Psoas muscle (tissue), 7 donors: ENCODE measurements at regions not wholly inside any gene's neighbourhood (a gene's known extent, or its start where the extent isn't known, plus 50 kb on each side); places are given as distances from the start of the nearest gene placed in this dataset.

Source experiments
- ATAC-seq, 4 donors: fragments of 200-7000 bp; cut with Tn5 transposase; one replicate each; pipeline ENCODE4 v1.9.1; 2020; ENCODE audit warnings: moderate library complexity in 3 of 4, mild to moderate bottlenecking in 2 of 4
- DNase-seq, 2 donors: peaks; one replicate each; pipeline ENCODE4 v3.0.0-alpha.2; 2020
- H3K27ac ChIP-seq: fragments of 200-600 bp; one replicate; pipeline ENCODE4 v1.8.0; 2022
- H3K27me3 ChIP-seq, 3 donors: fragments of 200-600 bp in 1 of 3; one replicate each; pipeline versions ENCODE4 v1.6.1 to v1.8.0; 2013 to 2022; ENCODE audit warnings: low read length in 2 of 3, mild to moderate bottlenecking in 2 of 3, moderate library complexity in 1 of 3; ENCODE audit not compliant: insufficient read depth in 3 of 3
- H3K36me3 ChIP-seq, 2 donors: fragments of 200-600 bp in 1 of 2; one replicate each; pipeline versions ENCODE4 v1.6.1 to v1.8.0; 2013 to 2022; ENCODE audit warnings: low read depth in 1 of 2, mild to moderate bottlenecking in 1 of 2, moderate library complexity in 1 of 2; ENCODE audit not compliant: insufficient read depth in 1 of 2
- H3K4me1 ChIP-seq: fragments of 200-600 bp; one replicate; pipeline ENCODE4 v1.8.0; 2022
- H3K4me3 ChIP-seq: fragments of 200-600 bp; one replicate; pipeline ENCODE4 v1.8.0; 2022; ENCODE audit warnings: mild to moderate bottlenecking
- H3K9me3 ChIP-seq: fragments of 200-600 bp; one replicate; pipeline ENCODE4 v1.8.0; 2022
- CTCF ChIP-seq: fragments of 200-600 bp; IDR thresholded peaks from one replicate; pipeline ENCODE4 v1.8.0; 2022; ENCODE audit warnings: antibody characterized with exemption
- WGBS, 3 donors: extraction: QIAGEN DNeasy Blood & Tissue Kit; methylation state at CpG; one replicate each; pipeline versions ENCODE4 v1.1.6 to v1.1.7; 2013; 5-methylcytosine and 5-hydroxymethylcytosine counted together
- intact Hi-C, 2 donors: fragments of 100-400 bp; cut with DNase I; formaldehyde crosslinking; loops; one replicate each; pipeline versions ENCODE4 v1.11.0 to v1.14.2; 2022
- donor health status: healthy with polysubstance abuse.
- donor health status: DM: no; HTN: no; CAD: no; lungs with moderate emphysema.
- donor health status: Bipolar disorder and iron deficiency.
- donor health status: healthy.
- donor health status: DM: yes; HTN: yes; CAD: no.
- donor health status: DM: no; HTN: no; CAD: no.
- donor health status: DM: yes; HTN: yes; CAD: no.

DNA sequence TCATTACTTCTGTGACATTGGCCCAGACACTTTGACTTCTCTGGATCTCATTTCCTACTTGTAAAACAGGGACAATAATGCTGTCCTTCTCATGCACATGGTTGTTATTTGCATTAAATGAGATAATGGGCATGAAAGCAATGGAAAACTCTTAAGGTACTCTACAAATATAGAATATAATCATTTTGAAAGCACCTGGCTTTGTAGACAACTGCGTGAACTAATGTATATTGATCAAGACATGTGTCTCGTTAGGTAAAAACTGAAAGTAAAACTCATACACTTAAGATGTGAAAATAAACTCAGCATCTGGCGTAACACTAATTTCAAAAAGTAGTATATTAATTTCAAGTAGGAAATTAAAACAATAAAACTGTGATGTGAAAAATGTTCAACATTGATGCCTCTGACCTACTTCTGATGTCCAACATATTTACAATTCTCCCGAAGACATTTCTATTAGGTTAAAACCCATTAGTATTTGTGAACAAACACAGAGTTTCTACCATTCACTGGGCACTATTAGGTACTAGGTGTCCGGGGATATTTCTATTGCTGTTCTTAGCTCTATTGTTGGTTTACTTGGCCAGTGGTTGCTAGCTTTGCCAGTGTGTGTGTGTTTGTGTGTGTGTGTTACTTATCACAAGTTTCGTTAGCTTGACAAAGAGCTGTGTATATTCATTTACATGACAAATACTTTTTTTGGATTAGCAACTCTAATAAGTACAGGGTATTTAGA is 220.5 kb downstream of the KCNRG start:
- ATAC-seq (no peak), DNase-seq (no peak)
- Histone ChIP-seq H3K27ac (no peak overlapping the region), H3K4me3 (no peak overlapping the region), H3K9me3 (no peaks in the 10 kb centered on the region), H3K27me3 (no peaks in the 10 kb centered on the region), H3K36me3 (no peaks in the 10 kb centered on the region), H3K4me1 (no peaks in the 10 kb centered on the region)
- intact Hi-C loops, result no loop called here
- WGBS, 3 donors, result 90 to 92% (median 90%) methylated on average over 6 of the region's 6 CpGs
- no peak for TF ChIP-seq CTCF

DNA sequence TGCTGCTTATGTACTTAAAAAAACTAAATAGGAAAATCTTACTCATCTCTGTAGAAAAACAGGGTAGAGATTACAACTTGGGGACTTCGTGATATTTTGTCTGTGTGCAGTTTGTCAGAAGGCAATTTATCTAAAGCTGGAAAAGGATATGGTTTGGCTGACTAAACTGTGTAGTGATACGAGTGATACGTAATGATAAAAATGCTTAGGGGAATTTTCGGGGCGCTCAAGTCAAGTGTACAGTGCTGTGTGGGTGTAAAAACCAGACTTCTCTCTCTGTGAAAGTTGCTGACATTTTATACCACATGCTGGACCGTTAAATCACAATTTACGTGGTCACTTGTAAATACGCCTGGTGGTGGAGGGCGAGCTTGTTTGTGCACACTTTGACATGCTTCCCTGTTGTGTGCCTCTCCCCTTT is 221.7 kb downstream of the KCNRG start:
- Histone ChIP-seq H3K27ac (no peak overlapping the region), H3K4me1 (no peaks in the 10 kb centered on the region), H3K36me3 (no peaks in the 10 kb centered on the region), H3K27me3 (no peaks in the 10 kb centered on the region), H3K9me3 (no peaks in the 10 kb centered on the region), H3K4me3 (no peak overlapping the region)
- DNase-seq (no peak), ATAC-seq (no peak)
- no peak for TF ChIP-seq CTCF
- WGBS, 3 donors, result 33 to 57% (median 40%) methylated on average over 9 of the region's 9 CpGs
- intact Hi-C loops, result no loop called here

GRCh38 chr13:50238922-50239321 is 223.7 kb downstream of the KCNRG start:
- ATAC-seq, result no peak
- intact Hi-C loops, result no loop called here
- Histone ChIP-seq H3K4me1 (no peaks in the 10 kb centered on the region), H3K4me3 (no peak overlapping the region), H3K27ac (no peak overlapping the region), H3K9me3 (no peaks in the 10 kb centered on the region), H3K27me3 (no peaks in the 10 kb centered on the region), H3K36me3 (no peaks in the 10 kb centered on the region)
- WGBS, 3 donors, result 95 to 100% (median 100%) methylated on average over 1 of the region's 1 CpG
- no peak for TF ChIP-seq CTCF
- no peak for DNase-seq

- Histone ChIP-seq H3K27me3 (no peaks in the 10 kb centered on the region), H3K4me1 (peaks cover 6% of the 10 kb centered on the region), H3K27ac (no peak overlapping the region), H3K4me3 (no peak overlapping the region), H3K36me3 (no peaks in the 10 kb centered on the region), H3K9me3 (no peaks in the 10 kb centered on the region)
- ATAC-seq (no peak), DNase-seq (no peak)
- intact Hi-C loops, result no loop called here
- WGBS, 3 donors, result 85 to 88% (median 86%) methylated on average over 4 of the region's 4 CpGs
- TF ChIP-seq CTCF, result no peak
Observed at GRCh38 chr13:50241479-50241878, 226.2 kb downstream of the KCNRG start.

- no peak for TF ChIP-seq CTCF
- H3K4me3 ChIP-seq, result no peak overlapping the region
- 80 to 82% (median 80%) methylated on average over 2 of the region's 2 CpGs for WGBS, 3 donors
- intact Hi-C loops, result no loop called here
- no peaks in the 10 kb centered on the region for H3K9me3 ChIP-seq
- no peaks in the 10 kb centered on the region for H3K27me3 ChIP-seq
- no peak for ATAC-seq
- H3K4me1 ChIP-seq, result peaks cover 6% of the 10 kb centered on the region
- no peaks in the 10 kb centered on the region for H3K36me3 ChIP-seq
- no peak overlapping the region for H3K27ac ChIP-seq
- no peak for DNase-seq
Observed at GRCh38 chr13:50243931-50244330, 228.7 kb downstream of the KCNRG start.
